ENCODE measurements at regions not wholly inside any gene's neighbourhood (a gene's known extent, or its start where the extent isn't known, plus 50 kb on each side); places are given as distances from the start of the nearest gene placed in this dataset.
"Not testable (repeated sequence)": the region's sequence is repeated elsewhere in the genome, so short reads cannot be mapped to it uniquely, and the experiment has no call there.

GRCh38 chr2:22020091-22020742, 896.4 kb downstream of the TDRD15 start:
- DNase-seq, result no peak

DNA sequence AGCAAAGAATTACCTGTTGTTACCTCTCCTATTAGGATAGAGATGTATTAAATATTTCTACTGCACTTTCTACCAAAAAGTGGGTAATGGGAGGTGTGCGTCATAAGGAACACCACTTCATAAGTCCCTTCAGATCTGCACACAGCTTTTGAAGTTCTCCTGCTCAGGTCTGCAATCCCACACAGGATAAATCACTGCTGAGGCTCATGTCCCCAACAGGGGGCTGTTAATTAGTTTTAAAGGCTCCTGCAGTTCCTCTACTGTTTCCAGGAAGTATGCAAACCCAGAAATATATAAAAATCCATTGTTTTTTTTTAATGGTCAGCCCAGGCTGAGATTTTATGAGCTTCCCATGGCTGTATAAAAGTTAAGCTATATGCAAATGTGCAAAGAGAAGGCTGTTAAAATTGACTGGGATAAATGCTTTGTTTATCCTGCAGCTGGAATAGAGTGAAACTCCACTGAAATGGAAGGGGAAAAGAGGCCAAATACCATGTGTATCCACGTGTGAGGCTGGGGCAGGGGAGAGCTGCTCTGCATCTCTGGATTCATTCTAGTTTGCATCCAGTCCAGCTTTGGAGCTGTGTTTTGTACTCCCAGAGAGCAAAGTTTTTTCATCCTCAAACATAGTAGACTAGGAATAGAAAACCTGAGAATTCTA, 903.7 kb downstream of the TDRD15 start:
- DNase-seq, result no peak

- no peak for DNase-seq
Measured at GRCh38 chr2:22035361-22035830, 911.6 kb downstream of the TDRD15 start.

GRCh38 chr2:22037274-22037673, 913.5 kb downstream of the TDRD15 start:
- DNase-seq, result no peak

DNA sequence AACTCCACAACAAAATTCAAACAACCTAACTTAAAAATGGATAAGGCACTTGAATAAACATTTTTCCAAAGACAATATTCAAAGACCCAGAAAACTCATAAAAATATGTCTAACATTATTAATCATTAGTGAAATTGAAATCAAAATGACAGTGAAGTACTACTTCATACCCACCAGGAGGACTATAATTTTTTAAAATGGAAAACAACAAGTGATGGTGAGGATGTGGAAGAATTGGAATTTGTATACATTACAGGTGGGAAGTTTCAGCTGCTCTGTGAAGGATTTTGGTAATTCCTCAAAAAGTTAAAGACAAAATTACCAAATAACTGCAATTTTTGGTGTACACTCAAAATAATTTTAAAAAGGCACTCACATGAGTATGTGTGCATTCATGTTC, 920.0 kb downstream of the TDRD15 start:
- no peak for DNase-seq

DNA sequence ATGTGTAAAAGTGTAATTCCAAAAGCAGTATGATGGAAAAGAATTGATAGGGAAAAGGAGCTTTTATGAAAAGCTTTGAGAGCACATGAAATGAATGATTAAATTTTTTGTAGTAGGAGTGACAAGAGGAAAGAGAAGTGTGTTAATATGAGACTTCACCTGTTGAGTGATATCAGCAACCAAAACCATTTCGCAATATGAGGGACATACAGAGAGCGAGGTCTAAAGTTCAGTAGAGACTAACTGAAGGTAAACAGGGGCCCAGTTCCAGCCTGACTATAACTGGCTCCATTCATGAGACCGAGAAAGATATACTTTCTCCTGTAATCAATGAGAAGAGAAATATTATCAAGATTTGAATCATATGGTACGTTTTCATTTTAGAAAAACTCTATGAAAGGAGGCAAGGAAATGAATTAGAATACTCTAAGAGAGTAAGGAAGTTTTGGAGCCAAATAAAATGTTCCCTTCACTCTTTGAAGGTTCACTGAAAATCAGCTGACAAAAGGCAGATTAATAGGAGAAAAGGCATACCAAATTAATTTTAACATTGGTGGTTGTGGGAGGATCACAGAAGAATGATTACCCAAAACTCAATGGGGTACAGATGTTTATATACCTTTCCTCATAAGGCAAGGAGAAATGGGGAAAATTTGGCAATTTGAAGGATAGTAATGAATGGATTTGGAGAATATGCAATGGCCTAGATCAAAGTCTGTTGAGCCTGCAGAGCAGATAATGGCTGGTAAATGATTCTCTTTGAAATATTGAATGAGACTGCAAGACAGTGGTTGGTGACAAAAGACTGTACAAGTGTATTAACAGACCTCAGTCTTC, 932.2 kb downstream of the TDRD15 start:
- DNase-seq, result no peak

GRCh38 chr2:22056621-22057132, 932.9 kb downstream of the TDRD15 start:
- DNase-seq, result no peak

- no peak for DNase-seq
Measured at GRCh38 chr2:22062679-22063078, 938.9 kb downstream of the TDRD15 start.

DNA sequence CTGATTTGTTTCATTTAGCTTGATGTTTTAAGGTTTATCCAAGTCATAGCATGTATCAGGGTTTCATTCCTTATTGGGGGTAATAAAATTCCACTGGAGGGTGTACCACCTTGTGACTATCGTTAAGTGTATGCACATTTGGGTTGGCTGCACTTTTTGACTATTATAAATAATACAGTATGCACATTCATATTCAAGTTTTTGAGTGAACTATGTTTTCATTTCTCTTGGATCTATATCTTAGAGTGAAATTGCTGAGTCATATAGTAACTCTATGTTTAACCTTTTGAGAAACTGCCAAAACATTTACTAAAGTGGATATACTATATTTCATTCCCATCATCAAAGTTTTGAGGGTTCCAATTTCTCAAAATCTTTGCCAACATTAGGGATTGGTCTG, 952.7 kb downstream of the TDRD15 start:
- DNase-seq, result no peak

- DNase-seq, result no peak
Measured at GRCh38 chr2:22078701-22079100, 954.9 kb downstream of the TDRD15 start.

DNA sequence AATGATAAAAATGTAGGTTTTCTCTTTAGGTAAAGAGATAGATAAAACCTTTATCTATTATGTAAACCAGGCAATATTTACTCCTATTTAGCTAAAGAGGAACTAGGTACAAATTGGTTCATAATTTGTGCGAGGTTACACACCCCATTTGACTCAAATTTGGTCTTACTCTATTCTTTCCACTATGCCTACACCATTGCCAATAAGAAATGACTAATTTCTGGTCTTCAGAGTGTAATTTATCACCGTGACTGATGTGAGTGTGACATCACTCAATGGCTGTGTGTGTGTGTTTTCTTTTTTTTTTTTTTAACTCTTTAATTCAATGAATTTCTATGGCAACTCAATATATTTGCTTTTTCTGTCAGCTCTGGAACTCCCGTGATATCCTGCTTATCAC, 955.8 kb downstream of the TDRD15 start:
- no peak for DNase-seq

- no peak for DNase-seq
Measured at GRCh38 chr2:22086726-22087125, 963.0 kb downstream of the TDRD15 start.

- DNase-seq, result not testable (repeated sequence)
Measured at GRCh38 chr2:22103617-22104016, 979.8 kb downstream of the TDRD15 start.

- no peak for DNase-seq
Measured at GRCh38 chr2:22110244-22110651, 986.5 kb downstream of the TDRD15 start.

DNA sequence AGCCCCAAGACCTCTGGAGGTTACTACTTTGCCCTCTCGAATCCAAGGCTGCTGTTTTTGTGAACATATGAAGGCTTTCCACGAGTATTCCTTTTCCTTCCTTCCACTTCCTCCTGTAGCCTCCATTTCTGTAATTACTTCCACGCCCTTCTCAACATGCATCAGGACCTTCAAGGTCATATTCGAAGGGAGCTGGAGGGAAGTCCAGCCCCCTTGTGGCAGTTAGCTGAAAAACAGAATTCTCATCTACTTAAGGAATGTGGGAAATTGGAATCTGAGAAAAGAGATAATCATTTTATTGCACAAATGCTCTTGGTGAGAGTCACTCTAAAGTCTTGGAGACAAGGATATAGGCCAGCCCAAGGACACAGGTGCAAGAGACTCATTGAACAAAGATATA, 1000.2 kb downstream of the TDRD15 start:
- DNase-seq, result no peak

DNA sequence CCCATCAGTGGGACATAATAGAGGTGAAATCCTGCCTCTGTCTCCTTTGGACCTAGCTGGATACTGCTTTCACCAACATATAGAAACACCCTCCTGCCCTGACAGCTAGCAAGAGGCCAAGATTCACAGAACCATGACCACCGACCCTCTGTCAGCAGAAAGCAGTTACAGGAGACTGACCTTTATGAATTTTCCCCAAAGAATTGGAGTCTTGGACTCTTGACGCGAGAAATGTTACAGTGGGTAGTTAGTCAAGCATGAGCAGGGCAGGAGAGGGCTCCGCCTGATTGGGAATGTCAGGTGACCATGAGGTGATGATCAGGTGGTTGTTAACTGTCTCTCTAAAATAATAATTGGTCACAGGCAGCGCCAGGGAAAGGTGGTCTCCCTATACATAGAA, 1002.3 kb downstream of the TDRD15 start:
- DNase-seq, result no peak

GRCh38 chr2:22126978-22127377, 1003.2 kb downstream of the TDRD15 start:
- DNase-seq, result no peak

DNA sequence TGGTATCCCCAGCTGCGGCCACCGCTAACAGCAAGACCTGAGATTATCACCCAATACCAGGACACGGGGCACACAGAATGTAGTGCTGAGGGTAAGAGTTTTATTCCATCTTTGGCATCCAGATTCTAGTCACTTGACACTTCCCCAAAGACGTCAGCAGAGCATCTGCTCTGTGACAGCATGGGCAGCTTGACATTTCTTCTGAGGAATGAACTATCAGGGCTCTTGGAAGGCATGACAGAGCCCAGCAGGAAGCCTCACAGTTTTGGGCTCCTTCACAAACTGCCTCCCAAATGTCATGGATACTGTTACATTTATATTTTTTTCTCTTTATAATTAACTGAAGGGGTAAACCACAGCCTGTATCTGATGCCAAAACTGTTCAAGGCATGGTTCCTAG, 1010.7 kb downstream of the TDRD15 start:
- no peak for DNase-seq

DNA sequence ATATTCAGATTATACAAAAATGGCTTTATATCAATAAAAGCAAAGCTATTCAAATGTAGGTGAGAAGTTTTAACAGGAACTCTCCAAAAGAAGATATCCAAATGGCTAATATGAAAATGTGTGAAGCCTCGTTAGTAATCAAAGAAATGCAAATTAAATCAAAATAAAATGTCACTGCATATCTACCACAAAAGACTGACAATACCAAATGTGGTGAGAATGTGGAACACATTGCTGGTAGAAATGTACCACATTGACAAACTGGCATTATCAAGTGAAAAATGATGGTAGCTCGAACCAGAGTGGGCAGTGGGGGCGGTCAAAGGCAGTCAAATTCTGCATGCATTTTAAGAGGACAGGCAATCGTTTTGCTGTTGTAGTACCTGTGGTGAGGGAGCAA, 1012.7 kb downstream of the TDRD15 start:
- no peak for DNase-seq

- no peak for DNase-seq
Measured at GRCh38 chr2:22143840-22144239, 1020.1 kb downstream of the TDRD15 start.

GRCh38 chr2:22153931-22154613, 1030.3 kb downstream of the TDRD15 start:
- no peak for DNase-seq

- DNase-seq, result not testable (repeated sequence)
Measured at GRCh38 chr2:22156661-22157060, 1032.9 kb downstream of the TDRD15 start.

DNA sequence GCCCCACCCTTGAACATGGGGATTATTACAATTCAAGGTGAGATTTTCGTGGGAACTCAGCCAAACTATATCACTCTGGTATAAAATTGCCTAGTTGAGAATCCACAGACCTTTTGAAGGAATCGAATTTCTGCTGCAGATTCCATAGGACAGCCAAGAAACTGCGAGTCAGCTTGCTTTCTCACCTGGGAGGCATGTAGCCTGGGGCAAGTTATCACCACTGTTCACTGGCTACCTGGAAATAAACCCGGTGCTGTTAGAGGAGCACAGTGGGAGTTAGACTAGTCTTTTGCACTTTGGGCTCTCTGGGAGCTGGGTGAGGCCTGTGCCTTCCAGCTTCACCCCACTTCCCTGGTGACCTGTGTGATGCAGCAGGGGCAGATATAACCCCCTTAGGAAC, 1043.5 kb downstream of the TDRD15 start:
- no peak for DNase-seq

Measured in activated T-cell treated with anti-CD3 and anti-CD28 coated beads, Interleukin-2, amount 50 U/mL, for 1 hour (primary cell).